ENCODE measurements at regions not wholly inside any gene's neighbourhood (a gene's known extent, or its start where the extent isn't known, plus 50 kb on each side); places are given as distances from the start of the nearest gene placed in this dataset.

GRCh38 chr17:79515110-79515509, 95.7 kb downstream of the RBFOX3 start:
- peaks cover 17% of the 10 kb centered on the region for H3K27me3 ChIP-seq (replicated peaks; ENCODE audit: control insufficient read depth, insufficient read depth, low read length, poor library complexity, severe bottlenecking)
- no peak for DNase-seq

DNA sequence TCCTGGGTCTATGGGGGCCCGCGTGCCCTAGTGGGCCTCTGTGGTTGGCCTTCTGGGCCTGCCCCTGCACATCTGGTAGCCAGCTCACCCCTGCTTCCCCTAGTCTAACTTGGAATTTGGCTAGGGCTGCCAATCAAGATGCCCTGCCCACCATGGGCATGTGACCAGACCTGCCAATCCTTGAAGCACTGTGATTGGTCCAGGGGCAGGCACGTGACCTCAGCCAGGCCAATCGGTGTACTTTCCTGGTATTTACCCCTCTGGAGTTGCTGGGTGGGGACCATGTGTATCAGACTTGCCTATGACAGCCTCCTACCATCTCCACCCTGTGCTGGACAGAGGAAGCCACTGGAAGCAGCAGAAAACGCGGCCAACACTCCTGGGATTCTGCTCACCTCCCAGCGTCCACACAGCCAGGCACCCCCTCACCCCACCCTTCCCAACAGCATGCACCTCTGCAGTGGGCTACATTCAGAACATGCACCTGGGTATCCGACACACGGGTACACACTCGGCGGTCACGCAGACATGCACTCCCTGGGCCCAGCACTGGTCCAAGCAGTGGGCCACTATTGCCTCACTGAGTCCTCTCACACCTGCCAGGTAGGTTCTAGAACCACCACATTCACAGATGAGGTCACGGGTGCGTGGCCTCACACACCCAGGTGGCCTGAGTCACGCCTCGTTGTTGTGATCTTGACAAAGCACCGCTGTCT, 96.9 kb downstream of the RBFOX3 start:
- no peaks in the 10 kb centered on the region for H3K36me3 ChIP-seq (ENCODE audit: control insufficient read depth, insufficient read depth, low read length)
- H3K4me1 ChIP-seq (ENCODE audit: control insufficient read depth, insufficient read depth, low read length, poor library complexity, severe bottlenecking) = no peaks in the 10 kb centered on the region
- peaks cover 12% of the 10 kb centered on the region for H3K27me3 ChIP-seq (replicated peaks; ENCODE audit: control insufficient read depth, insufficient read depth, low read length, poor library complexity, severe bottlenecking)
- DNase-seq = no peak
- no peak overlapping the region for H3K27ac ChIP-seq (ENCODE audit: insufficient read depth, low read length, poor library complexity, severe bottlenecking)
- no peaks in the 10 kb centered on the region for H3K9me3 ChIP-seq (ENCODE audit: control insufficient read depth, low read length)
- H3K4me3 ChIP-seq (ENCODE audit: insufficient read depth, low read depth, low read length, poor library complexity, severe bottlenecking) = no peak overlapping the region

More at GRCh38 chr17:79515110-79515509, 95.7 kb downstream of the RBFOX3 start:
- H3K4me1 ChIP-seq (ENCODE audit: control insufficient read depth, insufficient read depth, low read length, poor library complexity, severe bottlenecking) = no peaks in the 10 kb centered on the region
- no peak overlapping the region for H3K4me3 ChIP-seq (ENCODE audit: insufficient read depth, low read depth, low read length, poor library complexity, severe bottlenecking)
- H3K27ac ChIP-seq (ENCODE audit: insufficient read depth, low read length, poor library complexity, severe bottlenecking) = no peak overlapping the region
- H3K9me3 ChIP-seq (ENCODE audit: control insufficient read depth, low read length) = no peaks in the 10 kb centered on the region
- no peaks in the 10 kb centered on the region for H3K36me3 ChIP-seq (ENCODE audit: control insufficient read depth, insufficient read depth, low read length)

- no peaks in the 10 kb centered on the region for H3K9me3 ChIP-seq (ENCODE audit: control insufficient read depth, low read length)
- no peak overlapping the region for H3K27ac ChIP-seq (ENCODE audit: insufficient read depth, low read length, poor library complexity, severe bottlenecking)
- no peaks in the 10 kb centered on the region for H3K4me1 ChIP-seq (ENCODE audit: control insufficient read depth, insufficient read depth, low read length, poor library complexity, severe bottlenecking)
- H3K27me3 ChIP-seq (replicated peaks; ENCODE audit: control insufficient read depth, insufficient read depth, low read length, poor library complexity, severe bottlenecking) = peaks cover 6% of the 10 kb centered on the region
- no peak overlapping the region for H3K4me3 ChIP-seq (ENCODE audit: insufficient read depth, low read depth, low read length, poor library complexity, severe bottlenecking)
- no peaks in the 10 kb centered on the region for H3K36me3 ChIP-seq (ENCODE audit: control insufficient read depth, insufficient read depth, low read length)
- DNase-seq = no peak
Measured at GRCh38 chr17:79513206-79513605, 97.6 kb downstream of the RBFOX3 start.

DNA sequence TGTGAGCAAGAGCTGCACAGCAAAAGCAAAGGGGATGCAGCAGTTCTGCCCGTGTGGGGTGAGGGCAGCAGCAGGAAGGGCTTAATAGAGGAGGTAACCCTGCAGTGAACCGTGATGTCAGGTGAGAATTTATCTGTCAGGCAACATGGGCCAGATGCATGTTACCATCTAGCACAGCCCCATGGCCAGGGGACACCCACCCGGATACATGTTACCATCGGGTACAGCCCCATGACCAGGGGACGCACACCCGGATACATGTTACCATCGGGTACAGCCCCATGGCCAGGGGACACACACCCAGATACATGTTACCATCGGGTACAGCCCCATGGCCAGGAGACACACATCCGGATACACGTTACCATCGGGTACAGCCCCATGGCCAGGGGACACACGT, 99.4 kb downstream of the RBFOX3 start:
- Histone ChIP-seq H3K9me3 (ENCODE audit: control insufficient read depth, low read length) (no peaks in the 10 kb centered on the region), H3K27ac (ENCODE audit: insufficient read depth, low read length, poor library complexity, severe bottlenecking) (no peak overlapping the region), H3K27me3 (replicated peaks; ENCODE audit: control insufficient read depth, insufficient read depth, low read length, poor library complexity, severe bottlenecking) (peaks cover 1% of the 10 kb centered on the region), H3K4me3 (ENCODE audit: insufficient read depth, low read depth, low read length, poor library complexity, severe bottlenecking) (no peak overlapping the region), H3K36me3 (ENCODE audit: control insufficient read depth, insufficient read depth, low read length) (no peaks in the 10 kb centered on the region), H3K4me1 (ENCODE audit: control insufficient read depth, insufficient read depth, low read length, poor library complexity, severe bottlenecking) (no peaks in the 10 kb centered on the region)
- DNase-seq = no peak

DNA sequence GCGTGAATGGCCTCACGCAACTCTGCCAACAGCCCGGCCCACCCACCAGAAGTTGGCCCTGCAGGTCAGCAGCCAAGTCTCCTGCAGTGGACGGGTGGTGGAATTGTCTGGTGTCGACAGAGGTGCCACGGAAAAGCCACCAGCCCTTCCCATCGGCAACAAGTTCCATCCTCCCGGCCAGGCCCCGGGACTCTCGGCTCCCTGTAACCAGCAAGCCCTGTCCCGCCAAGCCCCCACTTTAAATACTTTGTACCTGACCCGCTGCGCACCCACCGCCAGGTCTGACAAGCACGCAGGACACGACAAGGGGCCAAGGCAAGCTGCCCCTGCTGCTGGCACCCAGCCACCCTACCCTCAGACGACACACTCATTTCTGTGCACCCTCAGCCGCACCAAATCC, 100.8 kb downstream of the RBFOX3 start:
- H3K4me1 ChIP-seq (ENCODE audit: control insufficient read depth, insufficient read depth, low read length, poor library complexity, severe bottlenecking) = no peaks in the 10 kb centered on the region
- H3K27me3 ChIP-seq (replicated peaks; ENCODE audit: control insufficient read depth, insufficient read depth, low read length, poor library complexity, severe bottlenecking) = no peaks in the 10 kb centered on the region
- H3K4me3 ChIP-seq (ENCODE audit: insufficient read depth, low read depth, low read length, poor library complexity, severe bottlenecking) = no peak overlapping the region
- no peaks in the 10 kb centered on the region for H3K9me3 ChIP-seq (ENCODE audit: control insufficient read depth, low read length)
- no peaks in the 10 kb centered on the region for H3K36me3 ChIP-seq (ENCODE audit: control insufficient read depth, insufficient read depth, low read length)
- DNase-seq = no peak
- no peak overlapping the region for H3K27ac ChIP-seq (ENCODE audit: insufficient read depth, low read length, poor library complexity, severe bottlenecking)

- H3K27me3 ChIP-seq (replicated peaks; ENCODE audit: control insufficient read depth, insufficient read depth, low read length, poor library complexity, severe bottlenecking) = no peaks in the 10 kb centered on the region
- no peaks in the 10 kb centered on the region for H3K4me1 ChIP-seq (ENCODE audit: control insufficient read depth, insufficient read depth, low read length, poor library complexity, severe bottlenecking)
- H3K9me3 ChIP-seq (ENCODE audit: control insufficient read depth, low read length) = no peaks in the 10 kb centered on the region
- no peak overlapping the region for H3K4me3 ChIP-seq (ENCODE audit: insufficient read depth, low read depth, low read length, poor library complexity, severe bottlenecking)
- H3K36me3 ChIP-seq (ENCODE audit: control insufficient read depth, insufficient read depth, low read length) = no peaks in the 10 kb centered on the region
- no peak for DNase-seq
- no peak overlapping the region for H3K27ac ChIP-seq (ENCODE audit: insufficient read depth, low read length, poor library complexity, severe bottlenecking)
Measured at GRCh38 chr17:79509490-79509889, 101.4 kb downstream of the RBFOX3 start.

- Histone ChIP-seq H3K27me3 (replicated peaks; ENCODE audit: control insufficient read depth, insufficient read depth, low read length, poor library complexity, severe bottlenecking) (no peaks in the 10 kb centered on the region), H3K36me3 (ENCODE audit: control insufficient read depth, insufficient read depth, low read length) (no peaks in the 10 kb centered on the region), H3K4me3 (ENCODE audit: insufficient read depth, low read depth, low read length, poor library complexity, severe bottlenecking) (no peak overlapping the region), H3K9me3 (ENCODE audit: control insufficient read depth, low read length) (no peaks in the 10 kb centered on the region), H3K27ac (ENCODE audit: insufficient read depth, low read length, poor library complexity, severe bottlenecking) (no peak overlapping the region), H3K4me1 (ENCODE audit: control insufficient read depth, insufficient read depth, low read length, poor library complexity, severe bottlenecking) (no peaks in the 10 kb centered on the region)
- DNase-seq = no peak
Measured at GRCh38 chr17:79509008-79509407, 101.8 kb downstream of the RBFOX3 start.

DNA sequence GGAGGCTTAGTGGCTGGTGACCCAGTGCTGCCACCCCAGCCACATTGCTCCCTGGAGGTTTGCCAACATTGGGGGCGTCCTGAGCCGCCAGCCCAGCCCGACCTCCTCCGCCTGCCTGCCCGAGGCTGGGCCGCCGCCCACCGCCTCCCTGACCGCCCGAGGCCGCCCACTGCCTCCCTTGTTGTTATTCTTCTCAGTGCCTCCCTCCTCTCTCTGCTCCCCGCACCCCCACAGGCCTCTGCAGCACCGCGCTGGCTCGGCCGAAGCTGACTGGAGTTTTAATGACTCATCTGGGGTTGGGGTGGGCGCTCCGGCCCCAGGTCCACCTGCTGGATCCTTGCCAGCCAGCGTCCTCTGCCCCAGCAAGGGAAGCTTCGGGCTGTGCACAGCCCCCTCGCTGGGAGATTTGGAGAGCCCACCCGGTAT, 102.5 kb downstream of the RBFOX3 start:
- no peak overlapping the region for H3K27ac ChIP-seq (ENCODE audit: insufficient read depth, low read length, poor library complexity, severe bottlenecking)
- H3K36me3 ChIP-seq (ENCODE audit: control insufficient read depth, insufficient read depth, low read length) = no peaks in the 10 kb centered on the region
- H3K9me3 ChIP-seq (ENCODE audit: control insufficient read depth, low read length) = no peaks in the 10 kb centered on the region
- H3K4me3 ChIP-seq (ENCODE audit: insufficient read depth, low read depth, low read length, poor library complexity, severe bottlenecking) = no peak overlapping the region
- no peaks in the 10 kb centered on the region for H3K4me1 ChIP-seq (ENCODE audit: control insufficient read depth, insufficient read depth, low read length, poor library complexity, severe bottlenecking)
- no peak for DNase-seq
- no peaks in the 10 kb centered on the region for H3K27me3 ChIP-seq (replicated peaks; ENCODE audit: control insufficient read depth, insufficient read depth, low read length, poor library complexity, severe bottlenecking)

DNA sequence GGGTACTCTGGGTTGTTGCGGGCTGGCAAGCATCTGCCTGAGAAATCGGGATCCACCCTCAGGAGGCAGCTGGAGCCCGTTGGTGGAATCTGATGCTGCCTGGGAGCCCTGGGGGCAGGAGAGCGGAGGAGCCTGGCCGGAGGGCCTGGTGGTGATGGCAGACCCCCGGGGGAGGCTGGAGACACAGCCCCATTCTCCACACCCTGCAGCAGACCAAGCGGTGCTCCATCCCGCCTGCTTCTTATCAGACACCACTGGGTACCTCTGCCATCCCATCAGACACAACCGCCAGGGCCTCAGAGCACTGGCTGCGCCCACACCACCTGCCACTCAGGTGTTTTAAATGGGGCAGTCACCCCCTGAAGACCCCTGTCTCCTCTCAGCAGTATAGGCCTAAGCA, 103.9 kb downstream of the RBFOX3 start:
- H3K9me3 ChIP-seq (ENCODE audit: control insufficient read depth, low read length) = no peaks in the 10 kb centered on the region
- H3K4me3 ChIP-seq (ENCODE audit: insufficient read depth, low read depth, low read length, poor library complexity, severe bottlenecking) = no peak overlapping the region
- H3K36me3 ChIP-seq (ENCODE audit: control insufficient read depth, insufficient read depth, low read length) = no peaks in the 10 kb centered on the region
- H3K4me1 ChIP-seq (ENCODE audit: control insufficient read depth, insufficient read depth, low read length, poor library complexity, severe bottlenecking) = no peaks in the 10 kb centered on the region
- no peaks in the 10 kb centered on the region for H3K27me3 ChIP-seq (replicated peaks; ENCODE audit: control insufficient read depth, insufficient read depth, low read length, poor library complexity, severe bottlenecking)
- no peak for DNase-seq
- no peak overlapping the region for H3K27ac ChIP-seq (ENCODE audit: insufficient read depth, low read length, poor library complexity, severe bottlenecking)

- no peaks in the 10 kb centered on the region for H3K9me3 ChIP-seq (ENCODE audit: control insufficient read depth, low read length)
- no peak for DNase-seq
- H3K27me3 ChIP-seq (replicated peaks; ENCODE audit: control insufficient read depth, insufficient read depth, low read length, poor library complexity, severe bottlenecking) = no peaks in the 10 kb centered on the region
- no peak overlapping the region for H3K4me3 ChIP-seq (ENCODE audit: insufficient read depth, low read depth, low read length, poor library complexity, severe bottlenecking)
- no peaks in the 10 kb centered on the region for H3K4me1 ChIP-seq (ENCODE audit: control insufficient read depth, insufficient read depth, low read length, poor library complexity, severe bottlenecking)
- H3K36me3 ChIP-seq (ENCODE audit: control insufficient read depth, insufficient read depth, low read length) = no peaks in the 10 kb centered on the region
- no peak overlapping the region for H3K27ac ChIP-seq (ENCODE audit: insufficient read depth, low read length, poor library complexity, severe bottlenecking)
Measured at GRCh38 chr17:79506150-79506870, 104.5 kb downstream of the RBFOX3 start.
